Prostate gland (tissue), 2 donors: ENCODE measurements at regions not wholly inside any gene's neighbourhood (a gene's known extent, or its start where the extent isn't known, plus 50 kb on each side); places are given as distances from the start of the nearest gene placed in this dataset.

Experiments used
- CTCF ChIP-seq, 4 experiments: fragments of 200-600 bp in 2 of 4; fragments of 450-650 bp in 2 of 4; sonication (generic) in 2 of 4; IDR thresholded peaks; 1 replicate in 3 of 4; 2 replicates in 1 of 4; pipeline ENCODE4 v1.5.1; 2016 to 2019; ENCODE audit warnings: antibody characterized with exemption in 4 of 4, mild to moderate bottlenecking in 2 of 4, moderate library complexity in 2 of 4
- POLR2AphosphoS5 ChIP-seq: sonication (generic); formaldehyde crosslinking; IDR thresholded peaks from one replicate; pipeline ENCODE4 v1.6.1; 2017; ENCODE audit warnings: antibody characterized with exemption

GRCh38 chr3:22846566-22846965, 356.6 kb upstream of the UBE2E2 start:
- no peak for TF ChIP-seq CTCF (IDR thresholded peaks at IDR 0.05)
- TF ChIP-seq POLR2AphosphoS5: no peak
